ENCODE measurements at regions not wholly inside any gene's neighbourhood (a gene's known extent, or its start where the extent isn't known, plus 50 kb on each side); places are given as distances from the start of the nearest gene placed in this dataset.

DNA sequence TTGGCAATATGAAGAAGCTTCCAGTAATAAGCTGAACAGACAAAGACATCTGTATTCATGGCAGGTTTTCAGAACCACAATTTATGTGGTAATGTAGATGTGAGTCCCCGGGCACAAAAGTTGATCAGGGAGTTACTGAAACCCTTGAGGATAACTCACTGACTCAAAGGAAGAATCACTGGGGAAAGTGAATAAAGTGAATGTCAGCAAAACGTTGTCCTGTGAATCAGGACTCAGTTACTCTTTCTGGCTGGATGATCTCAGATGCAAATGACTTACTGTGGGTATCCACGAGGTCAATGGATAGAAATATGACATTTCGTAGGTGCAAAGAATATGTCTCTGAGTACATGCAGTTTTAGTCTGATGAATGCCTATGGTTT is 172.8 kb upstream of the CTBP2 start:
- no peak for DNase-seq

DNA sequence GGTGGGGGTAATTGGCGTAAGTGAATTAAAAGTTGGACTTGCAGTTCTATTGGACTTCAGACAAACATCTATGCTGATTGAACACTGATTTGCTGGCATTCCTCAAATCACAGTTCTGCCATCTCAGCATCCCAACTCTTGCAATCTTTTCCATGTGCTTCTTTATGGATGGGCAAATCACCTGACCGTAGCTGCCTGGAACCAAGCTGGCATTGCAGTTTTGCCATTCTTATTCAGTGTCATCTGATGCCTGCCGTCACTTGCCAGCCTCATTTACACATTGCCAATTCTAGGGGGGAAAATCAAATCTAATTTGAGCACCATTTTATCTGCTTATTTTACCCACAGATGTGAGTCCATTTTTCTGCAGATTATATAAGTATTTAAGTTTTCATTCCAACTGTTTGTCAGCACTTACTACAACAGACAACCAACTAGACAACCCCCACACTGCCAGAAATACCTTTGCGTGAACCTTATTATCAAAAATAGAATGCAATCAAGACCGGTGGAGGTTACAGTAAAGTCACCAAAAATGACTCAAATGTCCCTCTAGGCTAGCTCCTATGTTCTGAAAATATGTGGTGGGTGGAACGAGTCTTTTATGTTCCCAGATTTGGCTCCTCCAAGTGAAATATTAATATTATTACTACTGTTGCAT is 172.3 kb upstream of the CTBP2 start:
- DNase-seq, result no peak

DNA sequence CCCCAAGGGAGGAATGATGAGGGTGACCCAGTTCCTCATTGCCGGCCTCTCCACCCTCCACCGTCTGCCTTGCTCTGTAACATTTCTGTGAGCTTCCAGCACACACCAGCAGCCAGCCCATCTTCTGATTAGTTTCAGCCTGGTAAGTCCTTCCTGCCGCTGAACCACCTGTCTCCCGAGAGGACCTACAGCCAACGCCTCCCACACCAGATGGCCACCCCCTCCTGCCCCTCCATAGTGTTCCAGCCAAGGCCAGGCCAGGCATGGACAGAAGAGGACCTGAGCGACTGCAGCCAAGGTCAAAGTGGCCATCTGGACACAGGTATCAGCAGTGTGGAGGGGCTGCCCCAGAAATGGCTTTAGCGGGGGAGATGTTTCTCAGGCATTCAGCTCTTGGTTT is 170.7 kb upstream of the CTBP2 start:
- no peak for DNase-seq

DNA sequence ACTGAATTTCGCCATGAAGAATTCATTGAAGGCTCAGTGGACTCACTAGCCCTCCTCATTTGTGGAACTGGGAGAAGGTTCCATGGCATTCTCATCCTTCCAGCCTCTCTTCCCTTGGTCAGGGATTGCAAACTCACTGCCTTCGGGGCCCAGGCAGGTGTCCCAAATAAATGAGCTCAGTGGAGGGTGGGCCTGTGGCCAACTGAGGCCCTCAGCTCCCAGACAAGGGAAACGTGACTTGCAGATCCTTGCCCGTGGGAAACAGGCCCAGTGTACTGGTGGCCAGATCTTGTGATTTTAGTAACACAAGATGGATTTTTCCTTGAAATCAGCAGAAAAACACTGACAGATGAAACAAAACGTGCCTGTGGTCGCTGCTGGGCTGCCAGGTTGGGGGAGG is 168.7 kb upstream of the CTBP2 start:
- no peak for DNase-seq

DNA sequence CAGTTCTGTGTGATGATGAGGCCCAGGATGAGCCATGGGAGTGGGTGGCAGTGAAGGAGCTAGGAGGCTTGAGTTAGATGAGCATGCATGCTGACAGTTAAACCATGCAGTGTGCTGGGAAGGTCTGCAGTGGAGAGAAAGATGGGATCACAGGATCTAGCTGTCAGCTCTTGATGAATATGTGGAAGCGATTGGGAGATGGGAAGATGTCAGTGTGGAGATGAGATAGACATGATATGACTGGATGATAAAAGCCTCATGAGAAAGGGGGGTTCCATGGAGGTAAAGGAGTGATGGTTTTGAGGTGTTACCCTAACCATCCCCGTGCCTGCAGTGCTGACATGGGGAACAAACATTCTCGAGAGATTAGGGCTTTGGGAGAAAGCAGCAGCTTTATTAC is 165.0 kb upstream of the CTBP2 start:
- no peak for DNase-seq

DNA sequence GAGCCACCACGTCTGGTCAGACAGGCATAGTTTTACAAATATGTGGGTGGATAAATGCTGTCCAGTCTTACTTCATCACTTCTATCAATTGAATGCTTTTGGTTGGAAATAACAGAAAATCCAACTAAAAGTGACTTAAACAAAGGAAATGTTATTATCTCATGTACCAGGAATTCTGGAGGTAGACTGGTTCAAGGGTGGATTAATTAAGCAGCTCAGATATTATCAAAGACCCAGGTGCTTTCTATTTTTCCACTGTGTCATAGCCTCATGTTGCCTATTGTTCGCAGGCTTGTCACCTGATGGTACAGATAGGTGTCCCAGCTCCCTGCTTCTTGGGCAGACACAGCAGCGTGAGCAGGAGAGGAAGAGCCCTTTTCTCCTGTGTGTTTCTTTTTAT is 156.1 kb upstream of the CTBP2 start:
- no peak for DNase-seq

DNA sequence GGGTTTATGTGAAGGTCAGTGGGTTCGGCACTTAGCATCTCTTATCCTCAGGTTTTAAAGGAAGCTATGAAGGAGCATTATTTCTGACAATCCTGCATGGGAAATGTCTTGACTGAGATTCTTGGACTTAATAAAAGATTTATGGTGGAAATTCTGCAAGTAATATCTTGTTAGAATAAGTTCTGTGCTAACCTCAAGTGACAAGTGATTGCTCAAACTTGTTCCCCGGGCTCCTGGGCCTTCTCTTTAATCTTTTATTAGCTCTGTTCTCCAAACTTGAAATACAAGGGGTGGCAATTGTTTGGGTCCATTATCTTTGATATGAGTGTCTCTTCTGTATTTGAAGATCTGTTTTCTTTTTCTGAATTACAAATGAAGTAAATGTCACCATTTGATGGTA is 140.6 kb upstream of the CTBP2 start:
- no peak for DNase-seq

DNA sequence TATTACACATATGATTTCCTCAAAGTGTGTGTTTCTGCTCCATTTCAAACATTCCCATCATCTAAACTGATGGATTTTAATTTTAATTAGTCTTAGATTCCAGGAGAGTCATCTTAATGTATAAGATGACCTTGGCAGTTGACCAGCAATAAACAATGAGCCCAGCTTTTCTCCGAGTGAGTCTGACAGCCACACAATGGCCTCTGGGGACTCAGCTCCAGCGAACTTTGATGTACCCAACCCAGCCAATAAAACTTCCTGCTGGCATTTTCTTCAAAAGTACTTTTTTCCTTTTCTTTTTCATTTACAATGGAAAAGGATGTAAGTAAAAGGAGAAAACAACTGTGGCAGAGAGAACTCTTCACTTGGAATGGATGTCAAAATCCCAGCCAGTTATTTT is 139.1 kb upstream of the CTBP2 start:
- DNase-seq, result no peak

DNA sequence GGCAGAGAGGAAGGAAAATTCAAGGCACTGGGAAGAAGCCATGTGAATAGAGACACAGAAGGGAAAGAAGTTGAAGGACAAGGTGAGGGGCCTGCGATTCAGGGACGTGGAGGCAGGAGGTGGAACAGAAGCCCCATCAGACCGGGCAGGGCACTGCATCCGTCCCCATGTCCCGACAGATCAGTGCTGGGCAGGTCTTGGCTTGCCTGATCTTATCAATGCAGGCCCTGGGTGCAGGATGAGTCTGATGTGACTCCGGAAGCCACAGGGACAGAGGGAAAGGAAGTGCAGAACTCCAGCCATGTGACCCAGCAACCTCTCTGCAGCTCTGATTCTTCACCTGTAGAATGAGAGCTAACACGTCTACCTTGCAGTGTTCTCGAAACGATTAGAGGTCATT is 136.2 kb upstream of the CTBP2 start:
- no peak for DNase-seq

DNA sequence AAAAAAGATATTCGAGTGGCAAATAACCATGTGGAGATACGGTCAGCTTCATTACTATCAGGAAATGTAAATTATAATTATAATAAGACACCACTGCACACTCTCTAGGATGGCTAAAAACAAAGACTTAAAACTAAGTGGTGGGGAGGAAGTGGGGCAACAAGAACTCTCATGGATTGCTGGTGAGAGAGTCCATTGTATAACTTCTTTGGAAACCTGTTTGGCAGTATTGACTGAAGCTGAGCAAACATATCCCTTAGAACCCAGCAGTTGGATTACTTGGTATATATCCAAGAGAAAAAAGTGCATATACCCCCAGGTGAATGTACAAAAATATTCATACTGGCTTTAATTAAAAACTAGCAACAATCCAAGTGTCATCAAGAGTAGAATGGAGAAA is 133.7 kb upstream of the CTBP2 start:
- DNase-seq, result no peak

DNA sequence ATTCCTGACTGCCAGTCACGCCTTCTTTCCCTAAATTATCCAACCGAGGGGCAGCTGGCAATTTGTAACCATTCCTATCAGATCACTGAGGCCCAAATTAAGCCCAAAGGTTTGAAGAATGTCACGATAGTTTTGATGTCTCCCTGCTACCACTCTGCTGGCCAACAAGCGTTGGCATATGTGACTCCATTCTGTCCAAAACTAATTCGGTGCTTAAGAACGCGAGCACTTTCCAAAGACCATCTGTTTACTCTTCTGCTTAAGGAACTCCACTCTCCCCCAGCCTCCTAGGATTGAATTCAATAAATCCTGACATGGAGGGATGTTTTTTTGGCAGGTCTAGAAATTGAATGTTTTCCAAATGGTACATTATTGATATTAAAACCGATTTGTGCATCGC is 131.5 kb upstream of the CTBP2 start:
- DNase-seq, result no peak

DNA sequence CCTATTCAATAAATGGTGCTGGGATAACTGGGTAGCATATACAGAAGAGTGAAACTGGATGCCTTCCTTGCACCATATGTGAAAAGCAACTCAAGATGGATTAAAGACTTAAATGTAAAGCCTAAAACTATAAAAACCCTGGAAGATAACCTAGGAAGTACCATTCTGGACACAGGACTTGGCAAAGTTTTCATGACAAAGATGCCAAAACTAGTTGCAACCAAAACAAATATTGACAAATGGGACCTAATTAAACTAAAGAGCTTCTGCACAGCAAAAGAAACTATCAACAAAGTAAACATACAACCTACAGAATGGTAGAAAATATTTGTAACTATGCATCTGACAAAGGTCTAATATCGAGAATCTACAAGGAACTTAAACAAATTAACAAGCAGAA is 129.1 kb upstream of the CTBP2 start:
- no peak for DNase-seq

DNA sequence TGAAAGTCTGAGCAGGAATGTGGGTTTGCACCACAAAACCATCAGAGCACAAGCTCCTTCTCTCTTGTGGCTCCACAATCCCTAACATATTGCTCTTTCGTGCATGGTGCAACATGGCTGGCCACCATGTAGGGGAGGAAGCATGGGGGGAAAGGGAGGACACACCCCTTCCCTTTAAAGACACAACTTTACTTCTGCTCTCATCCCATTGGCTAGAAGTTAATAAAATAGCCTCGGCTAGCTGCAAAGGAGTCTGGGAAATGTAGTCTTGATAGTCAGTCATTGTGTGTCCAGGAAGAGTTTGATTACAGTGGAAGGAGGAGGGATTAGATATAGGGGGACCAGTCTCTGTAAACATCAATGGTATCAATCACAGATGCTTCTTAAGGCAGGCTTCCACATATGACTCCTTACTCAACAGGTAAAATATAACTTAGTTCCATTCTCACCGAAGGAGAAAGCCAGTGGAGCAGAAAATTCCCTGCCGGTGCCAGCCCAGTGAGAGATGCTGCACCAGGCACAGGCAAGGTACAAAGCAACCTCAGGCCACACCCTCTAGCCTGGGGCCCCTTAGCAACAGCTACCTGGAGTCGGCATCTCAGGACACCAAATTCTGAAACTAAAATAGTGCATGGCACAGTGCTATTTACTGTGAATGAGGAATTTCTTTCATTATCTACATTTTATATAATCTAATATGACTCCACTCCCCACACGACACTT is 124.7 kb upstream of the CTBP2 start:
- DNase-seq, result no peak

DNA sequence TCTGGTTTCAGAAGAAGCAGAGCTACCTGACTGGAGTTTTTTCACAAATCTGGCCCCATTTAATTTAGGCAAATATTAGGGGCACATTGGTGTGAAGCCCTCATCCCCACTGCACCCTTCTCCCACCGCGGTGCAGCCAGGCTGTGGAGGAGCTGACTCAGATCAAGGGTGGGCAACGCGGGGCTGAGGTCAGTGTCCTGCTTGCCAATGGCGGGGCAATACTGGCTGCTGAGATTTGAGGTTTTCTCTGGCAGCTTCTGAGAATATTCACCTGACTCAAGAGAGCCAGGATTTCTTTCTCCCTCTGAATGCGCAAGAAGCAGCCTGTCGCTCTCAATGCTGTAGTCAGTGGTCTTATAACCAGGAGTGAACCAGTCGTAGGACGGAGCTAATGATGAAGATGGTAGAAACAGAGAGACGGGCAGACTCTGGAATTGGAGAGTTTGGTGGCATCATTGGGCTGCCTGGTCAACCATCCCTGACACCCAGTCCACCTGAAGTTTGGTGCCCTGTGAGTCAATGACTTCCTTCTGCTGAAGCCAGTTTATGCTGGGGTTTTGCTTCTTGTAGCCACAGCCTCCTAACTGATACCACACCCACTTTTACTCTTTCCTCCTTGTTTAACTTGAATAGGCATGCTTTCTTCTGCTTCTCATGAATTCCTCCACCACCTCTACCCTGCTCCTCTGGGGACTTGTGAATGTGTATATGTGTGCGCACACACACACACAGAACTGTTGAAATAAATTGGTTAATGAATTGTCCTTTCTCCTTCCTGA is 123.7 kb upstream of the CTBP2 start:
- no peak for DNase-seq

DNA sequence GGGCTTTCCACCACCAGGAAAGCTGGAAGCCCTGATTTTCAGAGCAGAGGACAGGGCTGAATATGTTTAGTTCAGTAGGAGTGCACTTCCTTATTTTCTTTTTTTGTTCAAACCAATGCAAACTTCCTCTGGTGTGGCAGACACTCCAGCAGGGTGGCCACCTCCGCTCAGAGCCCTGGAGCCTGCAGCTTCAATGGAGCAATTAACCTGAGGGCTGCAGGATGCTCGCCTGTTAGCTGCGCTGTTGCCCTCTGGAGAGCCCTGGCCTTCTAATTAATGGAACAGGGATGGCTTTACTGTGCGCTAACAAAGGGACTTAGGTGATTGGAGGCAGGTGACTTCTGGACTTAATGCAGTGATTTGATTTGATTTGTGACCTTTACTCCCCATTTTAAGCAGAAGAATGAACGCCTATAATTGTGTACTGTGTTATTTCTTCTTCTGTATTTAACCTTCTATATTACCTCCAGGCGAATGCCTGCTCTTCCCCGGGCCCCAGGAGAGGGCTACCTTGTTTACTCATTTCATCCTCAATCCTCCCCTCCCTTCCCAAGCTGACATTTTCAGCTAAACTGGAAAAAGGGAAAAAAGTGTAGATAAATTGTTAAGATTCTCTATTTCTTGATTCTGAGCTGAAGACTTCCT is 123.0 kb upstream of the CTBP2 start:
- no peak for DNase-seq

DNA sequence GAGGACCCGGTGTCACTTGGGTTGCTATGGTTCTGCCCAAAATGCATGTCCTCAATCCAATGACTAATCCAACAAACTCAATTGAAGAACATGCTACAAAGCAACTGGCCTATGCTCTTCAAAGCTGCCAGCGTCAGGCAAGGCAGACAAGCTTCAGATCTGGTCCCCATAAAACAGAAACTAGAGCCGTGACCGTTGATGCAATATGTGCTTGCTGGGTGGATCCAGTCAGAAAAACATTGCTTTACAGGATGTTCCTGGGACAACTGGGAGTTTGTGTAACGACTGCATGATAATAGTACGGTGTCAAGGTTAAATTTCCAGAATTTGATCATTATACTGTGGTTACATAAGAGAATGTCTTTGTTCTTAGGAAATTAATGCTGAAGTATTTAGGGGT is 120.7 kb upstream of the CTBP2 start:
- DNase-seq, result no peak

DNA sequence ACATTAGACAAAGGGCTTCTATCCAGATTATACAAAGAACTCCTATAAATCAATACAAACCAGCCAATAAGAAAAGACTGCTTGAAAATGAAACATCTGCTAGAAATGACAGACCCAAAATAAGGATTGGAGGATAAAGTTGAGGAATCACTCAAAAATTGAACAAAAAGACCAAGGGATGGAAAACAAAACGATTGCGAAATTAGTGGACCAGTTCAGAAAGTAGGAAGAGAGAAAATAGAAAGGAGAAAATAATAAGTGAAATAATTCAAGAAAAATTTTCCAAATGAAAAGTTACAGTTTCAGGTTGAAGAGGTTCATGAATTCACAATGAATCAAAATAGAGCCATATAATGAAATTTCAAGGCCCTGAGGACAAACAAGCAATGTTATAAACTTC is 115.8 kb upstream of the CTBP2 start:
- no peak for DNase-seq

DNA sequence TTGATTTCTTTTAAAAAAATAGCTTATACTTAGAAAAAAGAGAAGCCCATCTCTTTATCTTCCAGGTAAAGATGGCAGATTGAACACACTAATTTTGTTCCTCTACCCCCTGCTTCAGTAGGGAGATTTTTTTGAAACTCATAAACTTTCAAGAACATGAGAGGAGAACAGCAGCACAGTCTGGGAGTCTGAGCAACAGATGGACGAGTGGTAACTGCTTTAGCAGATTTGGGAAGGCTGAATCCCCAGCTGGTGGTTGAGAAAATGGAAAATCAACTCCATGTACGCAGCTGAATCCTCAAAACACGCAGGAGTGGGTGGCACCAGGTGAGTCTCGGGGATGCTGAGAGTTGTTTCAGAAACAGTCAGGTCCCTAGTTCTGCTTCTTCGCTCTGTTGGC is 114.6 kb upstream of the CTBP2 start:
- DNase-seq, result no peak

DNA sequence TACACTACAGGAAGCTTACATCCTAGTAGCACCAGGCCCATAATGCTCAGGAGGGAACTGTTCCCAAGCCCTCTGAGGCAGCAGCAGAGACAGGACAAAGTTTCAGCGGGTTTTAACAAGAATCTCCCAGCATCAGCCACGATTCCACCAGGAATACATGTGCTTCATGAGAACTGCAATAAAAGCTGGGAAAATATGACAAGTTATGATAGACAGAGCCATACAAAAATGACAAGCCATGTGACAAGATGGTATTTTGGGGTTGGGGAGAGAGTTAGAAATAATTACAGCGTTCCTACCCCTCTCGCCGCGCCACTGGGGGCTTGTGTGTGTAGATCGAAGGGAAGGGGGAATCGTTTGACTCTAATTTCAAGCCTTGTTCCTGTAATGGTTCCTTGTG is 112.7 kb upstream of the CTBP2 start:
- DNase-seq, result no peak

DNA sequence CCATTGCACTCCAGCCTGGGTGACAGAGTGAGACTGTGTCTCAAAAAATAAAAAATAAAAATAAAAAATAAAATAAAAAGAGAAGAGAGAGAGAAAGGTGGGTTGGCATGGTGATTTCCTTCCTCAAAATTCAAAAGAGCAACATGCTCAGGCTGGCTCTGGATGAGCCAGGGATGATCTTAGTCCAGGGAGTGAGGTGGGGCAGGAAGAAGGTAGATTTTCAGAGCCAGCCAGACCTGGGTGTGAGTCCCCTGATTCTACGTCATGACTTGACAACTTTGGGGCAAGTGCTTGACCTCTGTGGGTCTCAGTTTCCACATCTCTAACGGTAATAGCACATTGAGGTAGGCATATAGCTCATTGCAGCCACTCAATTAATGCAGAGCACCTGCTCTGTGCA is 109.4 kb upstream of the CTBP2 start:
- no peak for DNase-seq

DNA sequence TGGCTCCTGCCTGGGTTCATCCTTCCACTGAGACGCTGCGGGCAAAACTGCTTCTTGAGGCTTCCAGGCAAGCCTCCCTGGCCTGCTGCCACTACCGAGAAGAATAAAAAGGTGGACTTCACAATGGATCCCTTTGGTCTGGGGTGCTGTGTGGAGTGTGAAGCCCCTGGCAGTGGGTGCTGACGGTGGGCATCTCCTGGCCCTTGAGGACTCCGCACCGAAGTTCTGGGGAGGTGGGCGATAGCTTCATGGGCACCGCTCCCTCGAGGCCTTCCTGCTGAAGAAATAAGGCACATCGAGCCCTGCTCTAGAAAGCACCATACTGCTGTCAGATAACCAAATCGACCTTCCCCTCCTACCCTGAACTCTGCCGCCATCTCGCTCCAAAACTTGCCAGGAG is 106.6 kb upstream of the CTBP2 start:
- no peak for DNase-seq

DNA sequence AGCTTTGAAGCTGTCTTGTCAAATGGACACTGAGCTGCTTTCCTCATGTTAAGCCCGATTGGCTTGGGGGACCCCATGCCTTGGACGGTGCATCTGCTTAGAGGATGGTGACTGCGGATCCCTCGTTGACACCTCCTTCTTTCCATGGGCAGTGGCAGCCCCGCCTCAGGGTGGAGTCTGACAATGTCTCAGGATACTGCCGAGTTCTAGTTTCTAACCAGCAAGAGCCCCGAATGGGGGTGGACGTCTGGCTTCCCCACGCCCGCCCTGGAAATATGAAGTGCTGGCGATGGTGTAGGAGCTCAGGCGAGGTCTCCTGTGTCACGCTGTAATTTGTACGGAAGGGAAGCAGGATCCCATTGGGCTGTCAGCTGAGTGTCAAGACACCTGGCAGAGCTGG is 106.2 kb upstream of the CTBP2 start:
- DNase-seq, result no peak

DNA sequence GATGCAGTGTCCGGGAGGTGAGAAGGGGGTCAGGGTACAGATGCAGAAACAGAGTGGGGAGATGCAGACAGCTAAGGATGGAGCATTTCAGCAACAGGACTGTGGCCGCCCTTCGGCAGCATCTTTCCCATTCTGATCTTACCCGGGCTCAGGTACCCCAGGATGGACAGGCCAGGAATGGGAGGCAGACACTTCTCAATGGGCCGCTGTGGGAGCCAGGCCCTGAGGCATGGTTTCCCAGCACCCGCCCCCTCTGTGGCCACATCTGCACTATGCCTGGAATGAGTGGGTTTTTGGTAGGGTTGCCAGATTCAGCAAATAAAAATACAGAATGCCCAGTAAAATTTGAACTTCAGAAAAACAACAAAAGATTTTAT is 105.2 kb upstream of the CTBP2 start:
- DNase-seq, result no peak

All from stimulated activated CD4-positive, alpha-beta T cell treated with anti-CD3 and anti-CD28 coated beads, Interleukin-2, amount 100 ng/mL, for 48 hours (primary cell).